DMS 273 (cell line): ENCODE measurements at regions not wholly inside any gene's neighbourhood (a gene's known extent, or its start where the extent isn't known, plus 50 kb on each side); places are given as distances from the start of the nearest gene placed in this dataset.
"Not testable (repeated sequence)": the region's sequence is repeated elsewhere in the genome, so short reads cannot be mapped to it uniquely, and the experiment has no call there.

ENCODE experiments used
- DNase-seq: peaks from one replicate; lab custom pipeline; 2025; ENCODE audit not compliant: unreplicated experiment; lab: John Stamatoyannopoulos, UW

DNA sequence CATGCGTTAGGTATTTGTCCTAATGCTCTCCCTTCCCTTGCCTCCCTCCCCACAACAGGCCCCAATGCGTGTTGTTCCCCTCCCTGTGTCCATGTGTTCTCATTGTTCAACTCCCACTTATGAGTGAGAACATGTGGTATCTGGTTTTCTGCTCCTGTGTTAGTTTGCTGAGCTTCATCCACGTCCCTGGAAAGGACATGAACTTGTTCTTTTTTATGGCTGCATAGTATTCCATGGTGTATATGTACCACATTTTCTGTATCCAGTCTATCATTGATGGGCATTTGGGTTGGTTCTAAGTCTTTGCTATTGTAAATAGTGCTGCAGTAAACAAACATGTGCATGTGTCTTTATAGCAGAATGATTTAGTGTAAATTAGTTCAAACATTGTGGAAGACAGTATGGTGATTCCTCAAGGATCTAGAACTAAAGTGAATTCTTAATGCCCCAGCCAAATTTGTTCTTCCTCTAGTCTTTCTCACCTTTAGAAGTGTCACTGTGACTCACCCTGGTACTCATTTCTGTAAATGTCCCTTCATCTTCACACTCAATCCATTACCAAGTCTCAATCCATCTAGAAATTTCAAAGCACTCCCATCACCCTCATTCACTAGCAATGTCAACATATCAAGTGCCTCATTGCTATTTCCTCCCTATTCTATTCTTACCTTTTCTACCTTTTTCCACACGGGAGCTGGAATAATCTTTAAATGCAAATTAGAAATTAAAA lies 123.9 kb downstream of the MREG start:
- not testable (repeated sequence) for DNase-seq

GRCh38 chr2:215888680-215889079 lies 124.7 kb downstream of the MREG start:
- DNase-seq = peak; percentile 11

GRCh38 chr2:215887303-215887702 lies 126.0 kb downstream of the MREG start:
- DNase-seq = no peak

DNA sequence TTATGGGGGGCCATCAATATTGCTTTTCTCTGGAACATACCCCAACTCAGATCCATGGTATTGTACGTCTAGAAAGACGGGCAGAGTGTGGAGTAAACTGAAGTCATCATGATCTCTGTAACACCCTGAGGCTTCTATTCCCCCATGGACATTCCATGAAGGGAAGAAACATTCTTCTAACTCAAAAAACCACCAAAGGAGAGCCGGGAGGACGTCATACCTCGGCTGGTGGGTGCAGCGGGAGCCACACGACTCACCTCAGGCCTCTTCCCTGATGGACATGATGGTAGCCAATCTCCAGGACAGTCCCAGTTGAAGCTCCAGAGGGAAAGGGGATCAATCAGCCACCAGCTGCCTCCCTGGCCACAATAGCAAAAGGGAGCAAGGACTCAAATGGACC lies 127.3 kb downstream of the MREG start:
- DNase-seq = no peak

DNA sequence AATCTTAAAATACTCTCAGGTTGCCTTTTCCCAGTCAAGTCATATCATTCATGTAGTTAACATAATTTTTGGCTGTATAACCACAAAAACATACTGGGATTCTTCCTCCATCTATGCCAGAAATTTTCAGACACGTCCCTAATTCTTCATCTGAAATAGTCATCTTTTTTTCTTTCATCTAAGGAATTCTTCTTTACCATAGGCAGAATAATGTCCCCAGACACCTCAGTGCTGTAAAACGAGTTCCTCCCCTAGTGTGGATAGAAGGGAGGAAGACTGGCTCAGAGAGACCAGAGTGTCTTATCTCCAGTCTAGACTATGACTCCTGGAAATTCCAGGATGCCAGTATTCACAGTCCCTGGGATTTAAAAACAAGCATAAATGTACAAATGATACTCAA lies 127.8 kb downstream of the MREG start:
- no peak for DNase-seq

- no peak for DNase-seq
These were observed 128.8 kb downstream of the MREG start for GRCh38 chr2:215884451-215885087.

DNA sequence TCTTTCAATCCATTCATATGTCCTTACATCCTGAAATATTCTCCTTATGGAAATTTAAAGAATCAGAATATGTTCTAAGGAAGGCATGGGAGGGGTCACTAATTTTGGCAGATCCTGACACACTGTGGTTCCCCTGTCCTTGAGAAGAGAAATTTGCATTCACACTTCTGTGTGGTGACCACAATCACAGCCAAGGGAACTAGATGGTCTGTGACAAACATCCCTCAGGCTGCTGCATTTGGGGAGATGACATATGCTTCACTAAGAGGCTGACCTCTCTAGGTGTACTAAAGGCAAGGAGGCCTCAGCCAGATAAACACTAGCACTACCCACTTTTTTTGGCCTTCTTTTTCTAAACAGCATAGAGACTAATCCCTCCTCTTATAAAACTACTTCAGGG lies 129.6 kb downstream of the MREG start:
- DNase-seq = no peak

DNA sequence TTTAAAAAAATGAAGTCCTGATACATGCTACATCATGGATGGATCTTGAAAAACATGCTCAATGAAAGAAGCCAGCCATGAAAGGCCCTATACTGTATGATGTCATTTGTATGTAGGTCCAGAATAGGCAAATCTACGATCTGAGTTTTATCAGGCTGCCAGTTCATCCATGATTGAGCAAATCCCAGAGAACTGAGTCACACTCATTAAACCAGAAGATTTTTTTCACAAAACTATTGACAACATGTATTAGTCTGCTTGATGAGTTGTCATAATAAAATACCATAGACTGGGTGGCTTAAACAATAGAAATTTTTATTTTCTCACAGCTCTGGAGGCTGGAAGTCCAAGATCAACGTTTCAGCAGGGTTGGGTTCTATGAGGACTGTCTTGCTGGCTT lies 130.7 kb downstream of the MREG start:
- no peak for DNase-seq

GRCh38 chr2:215881582-215881981 lies 131.8 kb downstream of the MREG start:
- DNase-seq = peak; percentile 66

GRCh38 chr2:215880970-215881369 lies 132.4 kb downstream of the MREG start:
- DNase-seq = peak; percentile 93

DNA sequence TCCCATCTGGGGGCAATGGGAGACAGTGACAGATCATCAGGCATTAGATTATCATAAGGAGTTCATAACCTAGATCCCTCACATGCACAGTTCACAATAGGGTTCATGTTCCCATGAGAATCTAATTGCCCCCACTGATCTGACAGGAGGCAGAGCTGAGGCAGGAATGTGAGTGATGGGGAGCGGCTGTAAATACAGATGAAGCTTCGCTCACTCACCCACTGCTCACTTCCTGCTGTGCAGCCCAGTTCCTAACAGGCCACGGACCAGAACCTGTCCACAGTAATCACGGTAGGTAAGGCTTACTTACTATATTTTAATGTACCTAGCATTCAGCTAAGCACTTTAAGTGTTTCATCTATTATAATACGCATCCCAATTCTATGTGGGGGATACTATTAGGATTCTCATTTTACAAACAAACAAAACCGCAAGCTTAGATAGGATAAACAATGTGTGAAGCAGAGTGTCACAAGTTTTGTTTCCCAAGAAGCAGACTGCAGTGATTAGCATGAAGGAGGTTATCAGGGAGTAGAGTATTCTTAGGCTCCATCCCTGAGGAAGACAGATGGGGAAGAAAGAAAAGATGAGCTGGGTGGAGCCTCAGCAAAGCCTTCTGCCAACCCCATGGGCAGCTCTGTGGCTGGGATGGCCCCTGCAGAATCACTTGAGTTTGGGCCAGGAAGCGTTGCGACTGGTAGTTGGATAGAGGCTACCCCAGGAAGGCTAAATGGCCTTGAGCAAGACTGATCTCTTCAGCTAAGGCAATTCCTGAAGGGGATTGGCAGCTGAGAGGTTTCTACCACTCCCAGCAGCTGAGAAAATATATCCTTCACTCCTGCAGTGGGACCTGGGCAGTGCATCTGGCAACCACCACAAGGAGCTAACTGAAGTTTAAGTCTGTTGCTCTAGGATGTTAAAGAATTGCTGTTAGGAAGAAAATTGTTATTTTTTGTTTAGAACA lies 133.1 kb downstream of the MREG start:
- peak; percentile 84 for DNase-seq

- no peak for DNase-seq
These were observed 134.0 kb downstream of the MREG start for GRCh38 chr2:215879331-215879730.

DNA sequence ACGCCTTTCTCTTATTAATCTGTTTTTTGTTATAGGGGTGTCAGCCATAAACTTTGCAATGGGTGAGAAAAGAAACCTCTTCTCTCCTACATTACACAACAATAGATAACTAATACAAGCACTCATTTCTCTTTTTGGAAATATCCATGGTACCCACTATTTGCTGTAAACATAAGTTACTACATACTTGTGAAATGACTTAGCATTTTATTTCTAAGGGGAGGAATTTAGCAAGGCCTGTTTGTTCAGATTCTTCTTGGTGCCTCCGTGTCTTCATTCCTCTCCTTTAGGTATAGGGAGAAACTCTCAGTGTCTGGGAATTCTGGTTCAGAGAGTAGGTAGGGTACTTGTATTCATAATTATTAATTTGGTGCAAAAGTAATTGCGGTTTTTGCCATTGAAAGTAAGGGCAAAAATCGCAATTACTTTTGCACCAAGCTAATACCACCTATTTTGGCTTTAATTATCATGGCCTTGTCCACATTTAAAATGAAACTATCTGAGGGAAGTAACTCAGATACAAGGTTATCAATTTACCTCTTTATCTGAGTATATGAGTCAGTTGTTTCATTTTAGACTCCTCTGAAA lies 134.8 kb downstream of the MREG start:
- DNase-seq = no peak

GRCh38 chr2:215876937-215877238 lies 136.5 kb downstream of the MREG start:
- DNase-seq = no peak

DNA sequence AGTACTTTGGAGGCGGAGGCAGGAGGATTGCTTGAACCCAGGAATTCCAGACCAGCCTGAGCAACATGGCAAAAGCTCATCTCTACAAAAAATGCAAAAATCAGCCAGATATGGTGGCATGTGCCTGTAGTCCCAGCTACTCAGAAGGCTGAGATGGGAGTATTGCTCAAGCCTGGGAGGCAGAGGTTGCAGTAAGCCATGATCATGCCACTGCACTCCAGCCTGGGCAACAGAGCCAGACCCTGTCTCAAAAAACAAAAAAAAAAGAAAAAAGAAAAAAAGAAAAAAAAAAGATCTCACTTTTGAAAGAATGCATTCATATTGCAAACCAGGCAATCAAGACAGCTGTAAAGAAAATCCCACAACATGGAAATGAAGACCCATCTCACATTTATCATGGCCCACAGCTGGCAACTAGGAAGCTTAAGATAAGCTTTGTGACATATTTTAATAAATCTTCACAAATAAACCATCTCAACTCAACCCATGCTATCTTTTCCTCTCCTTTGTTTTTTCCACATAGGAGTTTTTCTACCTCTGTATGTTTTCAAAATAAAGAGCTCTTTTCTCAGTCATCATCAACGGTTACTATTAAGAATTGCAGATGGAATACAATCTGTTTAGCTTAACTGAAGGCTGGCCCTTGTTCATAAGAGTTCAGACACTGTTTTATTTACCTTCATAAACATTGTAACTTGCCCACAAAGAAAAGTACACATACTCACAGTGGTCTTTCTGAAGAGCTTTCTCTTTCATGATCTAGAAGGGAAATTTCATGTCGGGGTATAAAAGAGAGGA lies 137.0 kb downstream of the MREG start:
- no peak for DNase-seq

DNA sequence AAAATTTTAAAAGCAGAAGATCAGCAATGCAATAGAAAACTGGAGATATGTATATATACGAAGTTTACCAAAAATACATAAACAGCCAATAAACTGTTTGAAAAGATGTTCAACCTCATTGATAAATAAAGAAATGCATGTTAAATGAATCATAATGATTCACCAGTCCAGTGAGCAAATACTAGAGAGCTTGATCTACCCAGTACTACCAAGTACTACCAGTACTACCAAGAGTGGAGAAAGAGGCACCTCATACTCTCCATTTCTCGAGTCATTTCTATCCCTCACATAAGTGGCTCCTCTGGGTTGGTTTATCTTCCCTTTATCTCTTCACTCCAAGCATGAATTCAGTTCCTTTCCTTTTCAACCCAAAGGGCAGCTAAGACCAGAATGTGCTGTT lies 138.9 kb downstream of the MREG start:
- DNase-seq = no peak

DNA sequence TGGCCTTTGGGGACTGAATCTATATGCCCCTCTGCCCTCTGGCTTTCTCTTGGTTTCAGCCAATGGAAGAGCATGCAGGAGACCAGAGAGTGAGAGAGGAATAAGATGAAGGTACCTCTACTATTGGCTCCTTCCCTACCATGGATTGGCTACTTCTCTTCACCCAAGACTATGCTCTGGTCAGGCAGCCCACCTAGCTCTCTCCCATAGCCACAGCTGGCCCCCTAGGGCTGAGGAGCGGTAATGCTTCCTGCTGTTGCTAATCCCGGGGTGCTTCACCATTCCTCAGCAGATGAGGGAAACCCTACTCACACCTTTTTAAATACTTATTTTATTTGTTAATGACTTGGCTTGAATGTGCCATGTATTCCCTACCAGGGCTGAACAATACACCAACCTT lies 142.4 kb downstream of the MREG start:
- peak; percentile 39 for DNase-seq

DNA sequence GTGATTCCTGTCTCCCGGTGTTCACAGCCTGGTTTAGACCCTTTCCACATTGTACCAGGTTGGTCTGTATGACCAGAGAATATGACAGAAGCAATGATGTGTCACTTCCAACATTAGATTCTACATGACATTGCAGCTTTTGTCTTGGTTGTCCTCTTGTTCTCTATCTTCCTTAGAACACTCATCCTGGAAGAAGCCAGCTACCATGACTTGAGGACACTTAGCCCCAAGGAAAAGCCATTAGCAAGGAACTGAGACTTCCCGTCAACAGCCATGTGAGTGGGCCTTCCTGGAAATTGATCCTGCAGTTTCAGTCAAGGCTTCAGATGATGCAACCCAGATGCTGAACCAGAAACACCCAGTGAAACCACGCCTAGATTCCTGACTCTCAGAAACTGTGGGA lies 143.3 kb downstream of the MREG start:
- no peak for DNase-seq

GRCh38 chr2:215868846-215869543 lies 144.4 kb downstream of the MREG start:
- DNase-seq = no peak

GRCh38 chr2:215866606-215867005 lies 146.7 kb downstream of the MREG start:
- no peak for DNase-seq
